HEK293 (cell line): ENCODE measurements at regions not wholly inside any gene's neighbourhood (a gene's known extent, or its start where the extent isn't known, plus 50 kb on each side); places are given as distances from the start of the nearest gene placed in this dataset.

Experiments
- CTCF ChIA-PET: fragments of 350-600 bp; formaldehyde crosslinking; extraction: SDS; loops from one replicate; lab custom pipeline; 2021; ENCODE audit warnings: antibody characterized with exemption; lab: Yijun Ruan, JAX
- POLR2A ChIA-PET: fragments of 300-600 bp; formaldehyde crosslinking; extraction: SDS; loops from one replicate; lab custom pipeline; 2020; ENCODE audit warnings: antibody characterized with exemption, inconsistent platforms; lab: Yijun Ruan, JAX
- H3K27ac ChIP-seq: fragments of 200-500 bp; sonication (Bioruptor generic); 2 replicates; pipeline ENCODE4 v1.5.1; 2014; ENCODE audit warnings: low read depth, low read length, control low read depth, inconsistent platforms; ENCODE audit errors: extremely low read depth
- H3K36me3 ChIP-seq, 2 experiments: fragments of 200-500 bp in 1 of 2; sonication (Bioruptor generic) in 1 of 2; 1 replicate in 1 of 2; 2 replicates in 1 of 2; pipeline ENCODE4 v1.5.1; 2014 to 2017; ENCODE audit warnings: inconsistent platforms in 2 of 2, low read length in 2 of 2; ENCODE audit not compliant: control insufficient read depth in 2 of 2, insufficient read depth in 1 of 2
- H3K4me1 ChIP-seq: fragments of 200-500 bp; sonication (Bioruptor generic); 2 replicates; pipeline ENCODE4 v1.5.1; 2014; ENCODE audit warnings: mild to moderate bottlenecking, low read length, inconsistent platforms; ENCODE audit not compliant: control insufficient read depth, insufficient read depth
- H3K4me3 ChIP-seq: 2 replicates; pipeline ENCODE4 v1.5.1; 2011; ENCODE audit warnings: low read depth, mild to moderate bottlenecking, control low read depth, low read length, moderate library complexity
- H3K9me3 ChIP-seq: fragments of 200-500 bp; sonication (Bioruptor generic); 2 replicates; pipeline ENCODE4 v1.5.1; 2014; ENCODE audit warnings: low read depth, low read length, inconsistent platforms; ENCODE audit not compliant: control insufficient read depth, insufficient read depth
- GLIS1 ChIP-seq: fragments of 450-650 bp; formaldehyde crosslinking; IDR thresholded peaks from 2 replicates; pipeline ENCODE4 v1.5.1; 2016; ENCODE audit warnings: missing biosample characterization, missing genetic modification characterization
- OSR2 ChIP-seq: fragments of 450-650 bp; formaldehyde crosslinking; IDR thresholded peaks from 2 replicates; pipeline ENCODE4 v1.5.1; 2016; ENCODE audit warnings: missing biosample characterization, missing genetic modification characterization
- OVOL3 ChIP-seq: fragments of 450-650 bp; formaldehyde crosslinking; IDR thresholded peaks from 2 replicates; pipeline ENCODE4 v1.5.1; 2016; ENCODE audit warnings: missing biosample characterization, missing genetic modification characterization
- ZFP3 ChIP-seq: fragments of 450-650 bp; formaldehyde crosslinking; IDR thresholded peaks from 2 replicates; pipeline ENCODE4 v1.5.1; 2016; ENCODE audit warnings: low read depth, missing biosample characterization, missing genetic modification characterization
- ZFP41 ChIP-seq: fragments of 450-650 bp; formaldehyde crosslinking; IDR thresholded peaks from 2 replicates; pipeline ENCODE4 v1.5.1; 2016; ENCODE audit warnings: missing biosample characterization, missing genetic modification characterization, borderline replicate concordance
- ZNF138 ChIP-seq: fragments of 450-650 bp; formaldehyde crosslinking; IDR thresholded peaks from 2 replicates; pipeline ENCODE4 v1.5.1; 2016; ENCODE audit warnings: missing biosample characterization, missing genetic modification characterization, borderline replicate concordance
- ZNF157 ChIP-seq: fragments of 450-650 bp; formaldehyde crosslinking; IDR thresholded peaks from 2 replicates; pipeline ENCODE4 v1.5.1; 2016; ENCODE audit warnings: missing biosample characterization, missing genetic modification characterization
- ZNF184 ChIP-seq: fragments of 450-650 bp; IDR thresholded peaks from 2 replicates; pipeline ENCODE4 v1.5.1; 2018; ENCODE audit warnings: missing biosample characterization, mild to moderate bottlenecking, missing genetic modification characterization
- ZNF274 ChIP-seq, 2 experiments: fragments of 200-500 bp in 1 of 2; fragments of 450-650 bp in 1 of 2; sonication (Bioruptor generic) in 1 of 2; formaldehyde crosslinking in 1 of 2; IDR thresholded peaks; 2 replicates each; pipeline versions ENCODE4 v1.5.1 to v1.6.1; 2014 to 2016; ENCODE audit warnings: borderline replicate concordance in 1 of 2, inconsistent platforms in 1 of 2, low read length in 1 of 2, missing biosample characterization in 1 of 2, missing genetic modification characterization in 1 of 2
- ZNF426 ChIP-seq: fragments of 450-650 bp; formaldehyde crosslinking; IDR thresholded peaks from 2 replicates; pipeline ENCODE4 v1.5.1; 2017; ENCODE audit warnings: missing biosample characterization, missing genetic modification characterization, mild to moderate bottlenecking, inconsistent platforms, moderate library complexity
- ZNF514 ChIP-seq: fragments of 450-650 bp; formaldehyde crosslinking; IDR thresholded peaks from 2 replicates; pipeline ENCODE4 v1.5.1; 2016; ENCODE audit warnings: missing biosample characterization, missing genetic modification characterization
- ZNF555 ChIP-seq: fragments of 450-650 bp; formaldehyde crosslinking; conservative IDR thresholded peaks from 2 replicates; pipeline ENCODE4 v1.5.1; 2017; ENCODE audit warnings: missing biosample characterization, mild to moderate bottlenecking, missing genetic modification characterization, inconsistent platforms
- ZNF658 ChIP-seq: fragments of 450-650 bp; formaldehyde crosslinking; IDR thresholded peaks from 2 replicates; pipeline ENCODE4; 2016; ENCODE audit warnings: missing biosample characterization, missing genetic modification characterization
- ZNF664 ChIP-seq: fragments of 450-650 bp; formaldehyde crosslinking; IDR thresholded peaks from 2 replicates; pipeline ENCODE4 v1.5.1; 2016; ENCODE audit warnings: missing biosample characterization, missing genetic modification characterization
- ZXDB ChIP-seq: fragments of 450-650 bp; formaldehyde crosslinking; IDR thresholded peaks from 2 replicates; pipeline ENCODE4 v1.5.1; 2016; ENCODE audit warnings: missing biosample characterization, missing genetic modification characterization
- TF ChIP-seq, protein P1 (sequence below): fragments of 450-650 bp; formaldehyde crosslinking; IDR thresholded peaks from 2 replicates; pipeline ENCODE4 v1.5.1; 2017; ENCODE audit warnings: missing biosample characterization, missing genetic modification characterization
- TF ChIP-seq, protein P2 (sequence below): fragments of 450-650 bp; formaldehyde crosslinking; IDR thresholded peaks from 2 replicates; pipeline ENCODE4 v1.5.1; 2016; ENCODE audit warnings: missing biosample characterization, missing genetic modification characterization, borderline replicate concordance
- TF ChIP-seq, protein P3 (sequence below): sonication (generic); formaldehyde crosslinking; IDR thresholded peaks from 2 replicates; pipeline ENCODE4 v1.8.1; 2022; ENCODE audit warnings: mild to moderate bottlenecking, moderate library complexity, missing genetic modification reagents
- TF ChIP-seq, protein P4 (sequence below): fragments of 450-650 bp; formaldehyde crosslinking; IDR thresholded peaks from 2 replicates; pipeline ENCODE4 v1.5.1; 2016; ENCODE audit warnings: missing biosample characterization, missing genetic modification characterization
- TF ChIP-seq, protein P5 (sequence below): fragments of 450-650 bp; formaldehyde crosslinking; IDR thresholded peaks from 2 replicates; pipeline ENCODE4 v1.5.1; 2016; ENCODE audit warnings: missing biosample characterization, missing genetic modification characterization

DNA sequence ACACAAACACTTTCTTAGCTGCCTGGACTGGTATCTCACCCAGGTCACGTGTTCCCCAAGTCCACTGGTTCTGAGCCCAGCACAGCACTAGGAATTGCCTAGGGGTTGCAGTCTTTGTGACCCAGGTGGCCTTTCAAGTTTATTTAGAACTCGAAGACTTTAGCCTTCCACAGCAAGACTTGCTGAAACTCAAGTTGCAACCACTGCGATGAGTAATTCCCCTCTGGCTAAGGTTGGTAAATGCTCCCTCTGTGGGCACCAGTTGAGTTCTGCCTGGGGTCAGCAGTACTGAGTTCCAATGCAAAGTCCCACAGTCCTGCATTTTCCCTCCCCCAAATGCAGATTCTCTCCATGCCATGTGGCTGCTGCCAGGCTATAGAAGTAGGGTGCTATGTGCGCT lies 77.6 kb upstream of the MOCS1 start:
- Histone ChIP-seq H3K27ac (no peak overlapping the region), H3K4me1 (no peaks in the 10 kb centered on the region), H3K9me3 (no peaks in the 10 kb centered on the region), H3K4me3 (no peak overlapping the region), H3K36me3 (no peaks in the 10 kb centered on the region)
- CTCF ChIA-PET: interaction anchor here (0.9 kb wide), 1 partner anchor 29 kb away, joined by 3 read pairs; no protein-coding TSS in a partner anchor
- TF ChIP-seq, protein P1, sequence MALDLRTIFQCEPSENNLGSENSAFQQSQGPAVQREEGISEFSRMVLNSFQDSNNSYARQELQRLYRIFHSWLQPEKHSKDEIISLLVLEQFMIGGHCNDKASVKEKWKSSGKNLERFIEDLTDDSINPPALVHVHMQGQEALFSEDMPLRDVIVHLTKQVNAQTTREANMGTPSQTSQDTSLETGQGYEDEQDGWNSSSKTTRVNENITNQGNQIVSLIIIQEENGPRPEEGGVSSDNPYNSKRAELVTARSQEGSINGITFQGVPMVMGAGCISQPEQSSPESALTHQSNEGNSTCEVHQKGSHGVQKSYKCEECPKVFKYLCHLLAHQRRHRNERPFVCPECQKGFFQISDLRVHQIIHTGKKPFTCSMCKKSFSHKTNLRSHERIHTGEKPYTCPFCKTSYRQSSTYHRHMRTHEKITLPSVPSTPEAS: no peak
- TF ChIP-seq ZFP41 (tag by site-specific recombination) (no peak), OSR2 (tag by site-specific recombination) (no peak), ZNF658 (tag by site-specific recombination) (no peak), ZNF157 (tag by site-specific recombination) (no peak), ZNF138 (tag by site-specific recombination) (no peak), OVOL3 (tag by site-specific recombination) (no peak), ZNF274 (IDR thresholded peaks at IDR 0.05; ENCODE audit: low read length) (no peak), ZNF274 (tag by site-specific recombination; IDR thresholded peaks at IDR 0.05; ENCODE audit: borderline replicate concordance) (no peak), GLIS1 (tag by site-specific recombination) (no peak), ZFP3 (tag by site-specific recombination) (no peak), ZXDB (tag by site-specific recombination) (no peak), ZNF555 (tag by site-specific recombination) (no peak)
- TF ChIP-seq, protein P2, sequence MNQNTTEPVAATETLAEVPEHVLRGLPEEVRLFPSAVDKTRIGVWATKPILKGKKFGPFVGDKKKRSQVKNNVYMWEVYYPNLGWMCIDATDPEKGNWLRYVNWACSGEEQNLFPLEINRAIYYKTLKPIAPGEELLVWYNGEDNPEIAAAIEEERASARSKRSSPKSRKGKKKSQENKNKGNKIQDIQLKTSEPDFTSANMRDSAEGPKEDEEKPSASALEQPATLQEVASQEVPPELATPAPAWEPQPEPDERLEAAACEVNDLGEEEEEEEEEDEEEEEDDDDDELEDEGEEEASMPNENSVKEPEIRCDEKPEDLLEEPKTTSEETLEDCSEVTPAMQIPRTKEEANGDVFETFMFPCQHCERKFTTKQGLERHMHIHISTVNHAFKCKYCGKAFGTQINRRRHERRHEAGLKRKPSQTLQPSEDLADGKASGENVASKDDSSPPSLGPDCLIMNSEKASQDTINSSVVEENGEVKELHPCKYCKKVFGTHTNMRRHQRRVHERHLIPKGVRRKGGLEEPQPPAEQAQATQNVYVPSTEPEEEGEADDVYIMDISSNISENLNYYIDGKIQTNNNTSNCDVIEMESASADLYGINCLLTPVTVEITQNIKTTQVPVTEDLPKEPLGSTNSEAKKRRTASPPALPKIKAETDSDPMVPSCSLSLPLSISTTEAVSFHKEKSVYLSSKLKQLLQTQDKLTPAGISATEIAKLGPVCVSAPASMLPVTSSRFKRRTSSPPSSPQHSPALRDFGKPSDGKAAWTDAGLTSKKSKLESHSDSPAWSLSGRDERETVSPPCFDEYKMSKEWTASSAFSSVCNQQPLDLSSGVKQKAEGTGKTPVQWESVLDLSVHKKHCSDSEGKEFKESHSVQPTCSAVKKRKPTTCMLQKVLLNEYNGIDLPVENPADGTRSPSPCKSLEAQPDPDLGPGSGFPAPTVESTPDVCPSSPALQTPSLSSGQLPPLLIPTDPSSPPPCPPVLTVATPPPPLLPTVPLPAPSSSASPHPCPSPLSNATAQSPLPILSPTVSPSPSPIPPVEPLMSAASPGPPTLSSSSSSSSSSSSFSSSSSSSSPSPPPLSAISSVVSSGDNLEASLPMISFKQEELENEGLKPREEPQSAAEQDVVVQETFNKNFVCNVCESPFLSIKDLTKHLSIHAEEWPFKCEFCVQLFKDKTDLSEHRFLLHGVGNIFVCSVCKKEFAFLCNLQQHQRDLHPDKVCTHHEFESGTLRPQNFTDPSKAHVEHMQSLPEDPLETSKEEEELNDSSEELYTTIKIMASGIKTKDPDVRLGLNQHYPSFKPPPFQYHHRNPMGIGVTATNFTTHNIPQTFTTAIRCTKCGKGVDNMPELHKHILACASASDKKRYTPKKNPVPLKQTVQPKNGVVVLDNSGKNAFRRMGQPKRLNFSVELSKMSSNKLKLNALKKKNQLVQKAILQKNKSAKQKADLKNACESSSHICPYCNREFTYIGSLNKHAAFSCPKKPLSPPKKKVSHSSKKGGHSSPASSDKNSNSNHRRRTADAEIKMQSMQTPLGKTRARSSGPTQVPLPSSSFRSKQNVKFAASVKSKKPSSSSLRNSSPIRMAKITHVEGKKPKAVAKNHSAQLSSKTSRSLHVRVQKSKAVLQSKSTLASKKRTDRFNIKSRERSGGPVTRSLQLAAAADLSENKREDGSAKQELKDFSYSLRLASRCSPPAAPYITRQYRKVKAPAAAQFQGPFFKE (tag by site-specific recombination): no peak
- TF ChIP-seq, protein P3, sequence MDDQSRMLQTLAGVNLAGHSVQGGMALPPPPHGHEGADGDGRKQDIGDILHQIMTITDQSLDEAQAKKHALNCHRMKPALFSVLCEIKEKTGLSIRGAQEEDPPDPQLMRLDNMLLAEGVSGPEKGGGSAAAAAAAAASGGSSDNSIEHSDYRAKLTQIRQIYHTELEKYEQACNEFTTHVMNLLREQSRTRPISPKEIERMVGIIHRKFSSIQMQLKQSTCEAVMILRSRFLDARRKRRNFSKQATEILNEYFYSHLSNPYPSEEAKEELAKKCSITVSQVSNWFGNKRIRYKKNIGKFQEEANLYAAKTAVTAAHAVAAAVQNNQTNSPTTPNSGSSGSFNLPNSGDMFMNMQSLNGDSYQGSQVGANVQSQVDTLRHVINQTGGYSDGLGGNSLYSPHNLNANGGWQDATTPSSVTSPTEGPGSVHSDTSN (CRISPR knock-in tag): no peak
- POLR2A ChIA-PET: no interaction called here

DNA sequence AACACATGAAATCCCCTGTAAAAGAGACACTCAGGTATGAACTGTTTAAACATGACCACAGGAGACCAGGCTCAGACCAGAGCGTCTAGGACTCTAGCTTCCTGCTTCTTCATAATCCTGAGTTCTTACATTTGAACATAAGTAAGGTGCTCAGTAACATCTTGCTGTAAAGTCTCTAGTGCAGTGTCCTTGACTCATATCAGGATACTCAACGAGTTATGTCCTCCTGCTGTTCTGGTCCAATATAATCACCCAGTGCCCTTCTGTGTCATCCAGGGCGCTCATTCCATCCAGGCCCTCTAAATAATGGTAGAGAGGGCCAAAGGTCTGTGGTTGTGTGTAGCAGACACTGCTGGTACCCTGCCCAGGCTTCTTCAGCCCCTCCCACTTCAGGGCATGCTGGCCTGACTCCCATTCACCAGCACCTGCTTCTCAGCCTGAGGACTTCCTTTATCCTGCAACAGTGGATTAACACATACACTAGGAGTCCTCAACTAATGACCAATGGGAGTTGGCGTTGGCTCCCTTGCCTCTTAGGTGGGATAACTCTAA lies 66.8 kb upstream of the MOCS1 start:
- POLR2A ChIA-PET: no interaction called here
- CTCF ChIA-PET: no interaction called here
- no peak overlapping the region for H3K4me3 ChIP-seq
- H3K36me3 ChIP-seq: no peaks in the 10 kb centered on the region
- no peaks in the 10 kb centered on the region for H3K4me1 ChIP-seq
- H3K9me3 ChIP-seq: no peaks in the 10 kb centered on the region
- no peak overlapping the region for H3K27ac ChIP-seq
- TF ChIP-seq ZNF514 (tag by site-specific recombination) (no peak), ZFP41 (tag by site-specific recombination) (no peak), ZNF664 (no peak), ZNF274 (IDR thresholded peaks at IDR 0.05; ENCODE audit: low read length) (no peak), ZNF274 (tag by site-specific recombination; IDR thresholded peaks at IDR 0.05; ENCODE audit: borderline replicate concordance) (no peak), ZNF426 (tag by site-specific recombination) (no peak), ZNF157 (tag by site-specific recombination) (no peak), ZNF184 (tag by site-specific recombination) (no peak)
- TF ChIP-seq, protein P4, sequence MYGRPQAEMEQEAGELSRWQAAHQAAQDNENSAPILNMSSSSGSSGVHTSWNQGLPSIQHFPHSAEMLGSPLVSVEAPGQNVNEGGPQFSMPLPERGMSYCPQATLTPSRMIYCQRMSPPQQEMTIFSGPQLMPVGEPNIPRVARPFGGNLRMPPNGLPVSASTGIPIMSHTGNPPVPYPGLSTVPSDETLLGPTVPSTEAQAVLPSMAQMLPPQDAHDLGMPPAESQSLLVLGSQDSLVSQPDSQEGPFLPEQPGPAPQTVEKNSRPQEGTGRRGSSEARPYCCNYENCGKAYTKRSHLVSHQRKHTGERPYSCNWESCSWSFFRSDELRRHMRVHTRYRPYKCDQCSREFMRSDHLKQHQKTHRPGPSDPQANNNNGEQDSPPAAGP: no peak
- TF ChIP-seq, protein P5, sequence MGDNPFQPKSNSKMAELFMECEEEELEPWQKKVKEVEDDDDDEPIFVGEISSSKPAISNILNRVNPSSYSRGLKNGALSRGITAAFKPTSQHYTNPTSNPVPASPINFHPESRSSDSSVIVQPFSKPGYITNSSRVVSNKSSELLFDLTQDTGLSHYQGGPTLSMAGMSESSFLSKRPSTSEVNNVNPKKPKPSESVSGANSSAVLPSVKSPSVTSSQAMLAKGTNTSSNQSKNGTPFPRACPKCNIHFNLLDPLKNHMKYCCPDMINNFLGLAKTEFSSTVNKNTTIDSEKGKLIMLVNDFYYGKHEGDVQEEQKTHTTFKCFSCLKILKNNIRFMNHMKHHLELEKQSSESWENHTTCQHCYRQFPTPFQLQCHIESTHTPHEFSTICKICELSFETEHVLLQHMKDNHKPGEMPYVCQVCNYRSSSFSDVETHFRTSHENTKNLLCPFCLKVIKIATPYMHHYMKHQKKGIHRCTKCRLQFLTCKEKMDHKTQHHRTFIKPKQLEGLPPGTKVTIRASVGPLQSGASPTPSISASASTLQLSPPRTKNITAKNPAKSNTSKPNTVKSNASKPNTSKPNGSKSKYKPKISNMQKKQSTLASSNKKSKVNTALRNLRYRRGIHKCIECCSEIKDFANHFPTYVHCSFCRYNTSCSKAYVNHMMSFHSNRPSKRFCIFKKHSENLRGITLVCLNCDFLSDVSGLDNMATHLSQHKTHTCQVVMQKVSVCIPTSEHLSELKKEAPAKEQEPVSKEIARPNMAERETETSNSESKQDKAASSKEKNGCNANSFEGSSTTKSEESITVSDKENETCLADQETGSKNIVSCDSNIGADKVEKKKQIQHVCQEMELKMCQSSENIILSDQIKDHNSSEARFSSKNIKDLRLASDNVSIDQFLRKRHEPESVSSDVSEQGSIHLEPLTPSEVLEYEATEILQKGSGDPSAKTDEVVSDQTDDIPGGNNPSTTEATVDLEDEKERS (tag by site-specific recombination): no peak
